ENCODE measurements at regions not wholly inside any gene's neighbourhood (a gene's known extent, or its start where the extent isn't known, plus 50 kb on each side); places are given as distances from the start of the nearest gene placed in this dataset.
"Not testable (repeated sequence)": the region's sequence is repeated elsewhere in the genome, so short reads cannot be mapped to it uniquely, and the experiment has no call there.

DNA sequence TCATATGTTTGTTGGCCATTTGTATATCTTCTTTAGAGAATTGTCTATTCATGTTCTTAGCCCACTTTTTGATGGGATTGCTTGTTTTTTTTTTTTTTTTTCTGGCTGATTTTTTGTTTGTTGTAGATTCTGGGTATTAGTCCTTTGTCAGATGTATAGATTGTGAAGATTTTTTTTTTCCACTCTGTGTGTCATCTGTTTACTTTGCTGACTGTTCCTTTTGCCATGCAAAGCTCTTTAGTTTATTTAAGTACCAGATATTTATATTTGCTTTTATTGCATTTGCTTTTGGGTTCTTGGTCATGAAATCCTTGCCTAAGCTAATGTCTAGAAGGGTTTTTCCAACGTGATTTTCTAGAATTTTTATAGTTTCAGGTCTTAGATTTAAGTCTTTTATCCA lies 547.9 kb downstream of the TMEM135 start:
- TF ChIP-seq POLR2AphosphoS5, POLR2A (IDR thresholded peaks at IDR 0.05): not testable (repeated sequence)
- TF ChIP-seq, protein P1, sequence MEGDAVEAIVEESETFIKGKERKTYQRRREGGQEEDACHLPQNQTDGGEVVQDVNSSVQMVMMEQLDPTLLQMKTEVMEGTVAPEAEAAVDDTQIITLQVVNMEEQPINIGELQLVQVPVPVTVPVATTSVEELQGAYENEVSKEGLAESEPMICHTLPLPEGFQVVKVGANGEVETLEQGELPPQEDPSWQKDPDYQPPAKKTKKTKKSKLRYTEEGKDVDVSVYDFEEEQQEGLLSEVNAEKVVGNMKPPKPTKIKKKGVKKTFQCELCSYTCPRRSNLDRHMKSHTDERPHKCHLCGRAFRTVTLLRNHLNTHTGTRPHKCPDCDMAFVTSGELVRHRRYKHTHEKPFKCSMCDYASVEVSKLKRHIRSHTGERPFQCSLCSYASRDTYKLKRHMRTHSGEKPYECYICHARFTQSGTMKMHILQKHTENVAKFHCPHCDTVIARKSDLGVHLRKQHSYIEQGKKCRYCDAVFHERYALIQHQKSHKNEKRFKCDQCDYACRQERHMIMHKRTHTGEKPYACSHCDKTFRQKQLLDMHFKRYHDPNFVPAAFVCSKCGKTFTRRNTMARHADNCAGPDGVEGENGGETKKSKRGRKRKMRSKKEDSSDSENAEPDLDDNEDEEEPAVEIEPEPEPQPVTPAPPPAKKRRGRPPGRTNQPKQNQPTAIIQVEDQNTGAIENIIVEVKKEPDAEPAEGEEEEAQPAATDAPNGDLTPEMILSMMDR (IDR thresholded peaks at IDR 0.05): not testable (repeated sequence)

Measured in gastroesophageal sphincter (tissue), 3 donors.